ENCODE measurements at regions not wholly inside any gene's neighbourhood (a gene's known extent, or its start where the extent isn't known, plus 50 kb on each side); places are given as distances from the start of the nearest gene placed in this dataset. TPM values are rescaled to one million over a fixed set of nuclear protein-coding genes. Genes with fewer than 3 reads are reported as not detected.

Small RNA genes in the stretch of these regions (small RNA-seq; reads per million reads assigned to genes)
- gene MIR6074 (not detected), gene RNA5SP362 (not detected)
